KMS-11 (cell line): ENCODE measurements at regions not wholly inside any gene's neighbourhood (a gene's known extent, or its start where the extent isn't known, plus 50 kb on each side); places are given as distances from the start of the nearest gene placed in this dataset.

Experiments
- H2AFZ ChIP-seq: fragments of 200-600 bp; sonication (generic); 2 replicates; pipeline ENCODE4 v1.6.1; 2016; ENCODE audit warnings: antibody characterized with exemption, mixed run types, low read depth
- H3K27ac ChIP-seq: fragments of 200-600 bp; sonication (generic); 2 replicates; pipeline ENCODE4 v1.6.1; 2016; ENCODE audit warnings: mild to moderate bottlenecking, mixed run types
- H3K27me3 ChIP-seq: fragments of 200-600 bp; sonication (generic); 2 replicates; pipeline ENCODE4 v1.6.1; 2017; ENCODE audit warnings: mild to moderate bottlenecking, low read depth, mixed run types, moderate library complexity; ENCODE audit not compliant: insufficient read depth
- H3K36me3 ChIP-seq: fragments of 200-600 bp; sonication (generic); 2 replicates; pipeline ENCODE4 v1.6.1; 2017; ENCODE audit warnings: mild to moderate bottlenecking, mixed run types; ENCODE audit not compliant: insufficient read depth
- H3K4me1 ChIP-seq: fragments of 200-600 bp; sonication (generic); 2 replicates; pipeline ENCODE4 v1.6.1; 2016; ENCODE audit warnings: mild to moderate bottlenecking, low read depth, mixed run types; ENCODE audit not compliant: poor library complexity, severe bottlenecking
- H3K4me2 ChIP-seq: fragments of 200-600 bp; sonication (generic); 2 replicates; pipeline ENCODE4 v1.7.0; 2016; ENCODE audit warnings: mild to moderate bottlenecking, mixed run types
- H3K4me3 ChIP-seq: fragments of 200-600 bp; sonication (generic); IDR thresholded peaks from 2 replicates; pipeline ENCODE4 v1.6.1; 2017; ENCODE audit warnings: low read depth, low read length, mixed read lengths; ENCODE audit not compliant: insufficient read depth
- H3K79me2 ChIP-seq: fragments of 200-600 bp; sonication (generic); 2 replicates; pipeline ENCODE4 v1.6.1; 2016; ENCODE audit warnings: low read depth, mixed run types; ENCODE audit not compliant: insufficient read depth
- H3K9ac ChIP-seq: fragments of 200-600 bp; sonication (generic); 2 replicates; pipeline ENCODE4 v1.6.1; 2016; ENCODE audit warnings: mild to moderate bottlenecking, mixed run types
- H4K20me1 ChIP-seq: fragments of 200-600 bp; sonication (generic); 2 replicates; pipeline ENCODE4 v1.6.1; 2016; ENCODE audit warnings: mild to moderate bottlenecking, mixed run types; ENCODE audit not compliant: insufficient read depth
- CTCF ChIP-seq: fragments of 200-600 bp; sonication (generic); conservative IDR thresholded peaks from 2 replicates; pipeline ENCODE4 v1.6.1; 2017; ENCODE audit warnings: low read depth, mild to moderate bottlenecking, antibody characterized with exemption, low read length, moderate library complexity, mixed read lengths

- peaks cover 27% of the 10 kb centered on the region; the same call in 1 of the 2 replicates for H3K27me3 ChIP-seq
- H3K4me2 ChIP-seq, result no peak overlapping the region
- H3K36me3 ChIP-seq, result no peaks in the 10 kb centered on the region
- H3K4me3 ChIP-seq, result no peak overlapping the region
- no peak overlapping the region for H3K9ac ChIP-seq
- H3K79me2 ChIP-seq, result no peaks in the 10 kb centered on the region
- no peaks in the 10 kb centered on the region for H4K20me1 ChIP-seq
- H3K27ac ChIP-seq, result no peak overlapping the region
- H3K4me1 ChIP-seq, result no peaks in the 10 kb centered on the region
- TF ChIP-seq CTCF, result no peak
- no peak overlapping the region for H2AFZ ChIP-seq
Observed at GRCh38 chr2:239498576-239498975, 97.8 kb upstream of the HDAC4 start.

- H3K27me3 ChIP-seq, result peaks cover 28% of the 10 kb centered on the region; the same call in 1 of the 2 replicates
- no peak for TF ChIP-seq CTCF
- H3K79me2 ChIP-seq, result no peaks in the 10 kb centered on the region
- H3K9ac ChIP-seq, result no peak overlapping the region
- no peaks in the 10 kb centered on the region for H4K20me1 ChIP-seq
- no peak overlapping the region for H2AFZ ChIP-seq
- no peak overlapping the region for H3K27ac ChIP-seq
- no peaks in the 10 kb centered on the region for H3K36me3 ChIP-seq
- no peak overlapping the region for H3K4me3 ChIP-seq
- H3K4me1 ChIP-seq, result no peaks in the 10 kb centered on the region
- no peak overlapping the region for H3K4me2 ChIP-seq
Observed at GRCh38 chr2:239496700-239497099, 95.9 kb upstream of the HDAC4 start.

GRCh38 chr2:239495791-239496233 is 95.0 kb upstream of the HDAC4 start:
- no peak overlapping the region for H2AFZ ChIP-seq
- H3K79me2 ChIP-seq, result no peaks in the 10 kb centered on the region
- H3K4me3 ChIP-seq, result no peak overlapping the region
- no peak overlapping the region for H3K27ac ChIP-seq
- H3K4me1 ChIP-seq, result no peaks in the 10 kb centered on the region
- H4K20me1 ChIP-seq, result no peaks in the 10 kb centered on the region
- no peak overlapping the region for H3K4me2 ChIP-seq
- H3K9ac ChIP-seq, result no peak overlapping the region
- peaks cover 28% of the 10 kb centered on the region; the same call in 1 of the 2 replicates for H3K27me3 ChIP-seq
- H3K36me3 ChIP-seq, result no peaks in the 10 kb centered on the region
- TF ChIP-seq CTCF, result no peak

- Histone ChIP-seq H3K36me3 (no peaks in the 10 kb centered on the region), H2AFZ (no peak overlapping the region), H3K4me2 (no peak overlapping the region), H3K27ac (no peak overlapping the region), H3K79me2 (no peaks in the 10 kb centered on the region), H3K4me1 (no peaks in the 10 kb centered on the region), H3K4me3 (no peak overlapping the region), H3K27me3 (peaks cover 28% of the 10 kb centered on the region; the same call in 1 of the 2 replicates), H3K9ac (no peak overlapping the region), H4K20me1 (no peaks in the 10 kb centered on the region)
- no peak for TF ChIP-seq CTCF
Observed at GRCh38 chr2:239495175-239495574, 94.4 kb upstream of the HDAC4 start.
